Daoy (cell line): ENCODE measurements at regions not wholly inside any gene's neighbourhood (a gene's known extent, or its start where the extent isn't known, plus 50 kb on each side); places are given as distances from the start of the nearest gene placed in this dataset.

Experiments used
- DNase-seq: peaks from one replicate; pipeline ENCODE4 v3.0.0-alpha.2; 2015; ENCODE audit warnings: low read depth

GRCh38 chr2:156164091-156164720 is 168.3 kb downstream of the NR4A2 start:
- no peak for DNase-seq

GRCh38 chr2:156158808-156159207 is 173.7 kb downstream of the NR4A2 start:
- DNase-seq: no peak

GRCh38 chr2:156157670-156158069 is 174.9 kb downstream of the NR4A2 start:
- no peak for DNase-seq

GRCh38 chr2:156156580-156156979 is 175.9 kb downstream of the NR4A2 start:
- no peak for DNase-seq

GRCh38 chr2:156155319-156155718 is 177.2 kb downstream of the NR4A2 start:
- no peak for DNase-seq

- DNase-seq: no peak
These were observed 181.2 kb downstream of the NR4A2 start for GRCh38 chr2:156151351-156151750.

- DNase-seq: no peak
These were observed 184.8 kb downstream of the NR4A2 start for GRCh38 chr2:156147594-156148330.

GRCh38 chr2:156145976-156146375 is 186.5 kb downstream of the NR4A2 start:
- DNase-seq: no peak

GRCh38 chr2:156145469-156145868 is 187.1 kb downstream of the NR4A2 start:
- no peak for DNase-seq

GRCh38 chr2:156136566-156136965 is 196.0 kb downstream of the NR4A2 start:
- no peak for DNase-seq

GRCh38 chr2:156134887-156135286 is 197.6 kb downstream of the NR4A2 start:
- no peak for DNase-seq

GRCh38 chr2:156132941-156133340 is 199.6 kb downstream of the NR4A2 start:
- no peak for DNase-seq

GRCh38 chr2:156132130-156132529 is 200.4 kb downstream of the NR4A2 start:
- no peak for DNase-seq

GRCh38 chr2:156129227-156129626 is 203.3 kb downstream of the NR4A2 start:
- no peak for DNase-seq

GRCh38 chr2:156125018-156125417 is 207.5 kb downstream of the NR4A2 start:
- DNase-seq: no peak

GRCh38 chr2:156124458-156124857 is 208.1 kb downstream of the NR4A2 start:
- DNase-seq: no peak

- DNase-seq: no peak
These were observed 213.6 kb downstream of the NR4A2 start for GRCh38 chr2:156118753-156119416.

- DNase-seq: no peak
These were observed 216.4 kb downstream of the NR4A2 start for GRCh38 chr2:156116113-156116512.

GRCh38 chr2:156115338-156115737 is 217.2 kb downstream of the NR4A2 start:
- no peak for DNase-seq

GRCh38 chr2:156112323-156112722 is 220.2 kb downstream of the NR4A2 start:
- DNase-seq: no peak

GRCh38 chr2:156110890-156111289 is 221.6 kb downstream of the NR4A2 start:
- no peak for DNase-seq

GRCh38 chr2:156099382-156099781 is 233.1 kb downstream of the NR4A2 start:
- DNase-seq: no peak

- no peak for DNase-seq
These were observed 234.0 kb downstream of the NR4A2 start for GRCh38 chr2:156098506-156098905.
